GM19238 (cell line): ENCODE measurements at regions not wholly inside any gene's neighbourhood (a gene's known extent, or its start where the extent isn't known, plus 50 kb on each side); places are given as distances from the start of the nearest gene placed in this dataset.
"Not testable (repeated sequence)": the region's sequence is repeated elsewhere in the genome, so short reads cannot be mapped to it uniquely, and the experiment has no call there.

Experiments used
- DNase-seq: peaks from one replicate; pipeline ENCODE4 v3.0.0; 2011; ENCODE audit warnings: low spot score; ENCODE audit not compliant: insufficient read length

GRCh38 chr16:29220647-29221191, 185.8 kb downstream of the NPIPB11 start:
- not testable (repeated sequence) for DNase-seq

GRCh38 chr16:29219966-29220646, 186.4 kb downstream of the NPIPB11 start:
- not testable (repeated sequence) for DNase-seq

- DNase-seq: not testable (repeated sequence)
Measured at GRCh38 chr16:29219562-29219961, 186.9 kb downstream of the NPIPB11 start.

GRCh38 chr16:29218649-29219048, 187.9 kb downstream of the NPIPB11 start:
- not testable (repeated sequence) for DNase-seq

- not testable (repeated sequence) for DNase-seq
Measured at GRCh38 chr16:29218171-29218570, 188.3 kb downstream of the NPIPB11 start.

- not testable (repeated sequence) for DNase-seq
Measured at GRCh38 chr16:29217752-29218126, 188.8 kb downstream of the NPIPB11 start.

- not testable (repeated sequence) for DNase-seq
Measured at GRCh38 chr16:29217104-29217751, 189.3 kb downstream of the NPIPB11 start.

GRCh38 chr16:29213770-29214169, 192.7 kb downstream of the NPIPB11 start:
- not testable (repeated sequence) for DNase-seq

GRCh38 chr16:29213251-29213650, 193.3 kb downstream of the NPIPB11 start:
- DNase-seq: not testable (repeated sequence)

GRCh38 chr16:29212084-29213027, 194.2 kb downstream of the NPIPB11 start:
- not testable (repeated sequence) for DNase-seq

- not testable (repeated sequence) for DNase-seq
Measured at GRCh38 chr16:29211456-29211855, 195.1 kb downstream of the NPIPB11 start.

GRCh38 chr16:29210299-29211150, 196.0 kb downstream of the NPIPB11 start:
- not testable (repeated sequence) for DNase-seq

GRCh38 chr16:29206120-29206519, 200.4 kb downstream of the NPIPB11 start:
- not testable (repeated sequence) for DNase-seq

GRCh38 chr16:29205151-29205550, 201.4 kb downstream of the NPIPB11 start:
- DNase-seq: not testable (repeated sequence)

- no peak for DNase-seq
Measured at GRCh38 chr16:29204806-29205135, 201.7 kb downstream of the NPIPB11 start.

GRCh38 chr16:29203933-29204805, 202.3 kb downstream of the NPIPB11 start:
- DNase-seq: not testable (repeated sequence)

GRCh38 chr16:29203046-29203932, 203.2 kb downstream of the NPIPB11 start:
- DNase-seq: not testable (repeated sequence)

- not testable (repeated sequence) for DNase-seq
Measured at GRCh38 chr16:29202642-29203041, 203.9 kb downstream of the NPIPB11 start.
